Lung microvascular endothelial cell (primary cell): ENCODE measurements at regions not wholly inside any gene's neighbourhood (a gene's known extent, or its start where the extent isn't known, plus 50 kb on each side); places are given as distances from the start of the nearest gene placed in this dataset.

Experiments used
- DNase-seq, 2 donors: peaks; one replicate each; pipeline versions ENCODE4 v3.0.0 to v3.0.0-alpha.2; 2010; ENCODE audit warnings: low read depth in 2 of 2

- DNase-seq = no peak
Measured at GRCh38 chr4:53647547-53647946, 56.3 kb upstream of the LNX1 start.

DNA sequence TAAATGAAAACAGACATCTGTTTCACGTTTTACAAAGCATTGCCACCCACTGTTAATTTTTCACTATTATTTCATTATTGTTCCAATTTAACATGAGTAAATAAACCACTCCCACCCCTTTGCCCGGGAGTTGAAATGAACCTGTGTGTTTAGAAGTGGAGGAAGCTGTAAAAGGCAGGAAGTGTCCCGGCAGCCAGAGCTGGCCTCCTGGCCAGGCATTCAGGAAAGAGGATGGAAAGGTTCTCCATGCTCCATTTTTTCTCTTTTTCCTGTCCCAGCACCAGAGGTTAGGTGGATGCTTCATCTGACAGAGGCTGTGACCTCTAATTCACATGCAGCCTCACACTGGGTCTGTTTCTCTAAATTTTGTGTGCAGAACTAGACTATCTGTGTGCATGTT is 55.5 kb upstream of the LNX1 start:
- DNase-seq = peak; percentile 7 to 97

DNA sequence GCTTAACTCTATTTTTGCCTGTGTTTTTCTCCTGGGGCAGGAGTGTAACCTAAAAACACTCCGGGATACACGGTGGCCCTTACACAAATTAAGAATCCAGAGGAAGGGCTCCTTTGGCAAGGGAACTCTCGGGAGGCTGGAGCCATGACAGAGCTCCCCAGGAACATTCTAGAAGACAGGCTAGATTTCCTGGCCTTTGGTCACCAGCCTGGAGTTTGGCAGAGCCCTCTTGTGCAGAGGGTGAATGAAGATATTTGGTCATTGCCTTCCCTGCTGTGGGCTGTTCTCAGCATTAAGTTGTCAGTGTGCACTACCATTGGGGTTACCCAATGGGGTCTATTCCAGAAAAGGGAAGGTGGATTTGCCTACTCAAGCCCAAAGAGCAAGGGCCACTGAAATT is 53.8 kb upstream of the LNX1 start:
- DNase-seq = no peak

DNA sequence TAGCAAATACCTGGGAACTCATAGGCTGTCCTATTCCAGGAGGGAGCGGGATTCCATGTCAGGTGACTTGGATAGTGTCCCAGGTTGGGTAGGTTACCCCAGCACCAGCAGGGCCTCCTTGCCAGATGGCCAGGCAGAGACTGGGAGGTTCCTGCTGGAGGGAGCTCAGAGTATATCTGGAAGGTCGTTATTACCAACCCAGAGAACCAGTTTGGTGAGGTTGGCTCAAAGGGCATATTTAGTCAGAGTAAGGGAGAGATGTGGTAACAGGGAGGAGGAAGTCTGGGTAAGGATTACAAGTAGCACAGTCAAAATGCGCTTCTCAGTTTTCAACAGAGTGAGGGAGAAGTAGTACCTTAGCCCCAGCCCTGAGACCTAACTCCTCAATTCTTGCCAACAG is 53.3 kb upstream of the LNX1 start:
- no peak for DNase-seq
